HepG2 (cell line): ENCODE measurements at regions not wholly inside any gene's neighbourhood (a gene's known extent, or its start where the extent isn't known, plus 50 kb on each side); places are given as distances from the start of the nearest gene placed in this dataset.

Experiments used
- AKNA ChIP-seq: sonication (generic); formaldehyde crosslinking; IDR thresholded peaks from 2 replicates; pipeline ENCODE4 v1.4.0; 2020; ENCODE audit warnings: missing genetic modification reagents, borderline replicate concordance
- E2F5 ChIP-seq: sonication (generic); formaldehyde crosslinking; conservative IDR thresholded peaks from 2 replicates; pipeline ENCODE4 v1.4.0; 2020; ENCODE audit warnings: missing genetic modification reagents
- FOXJ3 ChIP-seq: sonication (generic); formaldehyde crosslinking; IDR thresholded peaks from 2 replicates; pipeline ENCODE4 v1.4.0; 2020; ENCODE audit warnings: missing genetic modification reagents, mild to moderate bottlenecking, borderline replicate concordance
- GABPA ChIP-seq, 2 experiments: IDR thresholded peaks; 2 replicates each; pipeline ENCODE4 v1.6.1; 2011 to 2016; ENCODE audit warnings: low read depth in 2 of 2, low read length in 1 of 2, missing biosample characterization in 1 of 2, missing genetic modification characterization in 1 of 2
- NR0B2 ChIP-seq: sonication (generic); formaldehyde crosslinking; IDR thresholded peaks from 2 replicates; pipeline ENCODE4 v1.4.0; 2020; ENCODE audit warnings: mild to moderate bottlenecking, missing genetic modification reagents
- SMARCE1 ChIP-seq: fragments of 450-650 bp; IDR thresholded peaks from 2 replicates; pipeline ENCODE4 v1.6.1; 2017; ENCODE audit warnings: borderline replicate concordance
- ZNF282 ChIP-seq: fragments of 450-650 bp; IDR thresholded peaks from 2 replicates; pipeline ENCODE4 v1.6.1; 2018; ENCODE audit not compliant: partially characterized antibody
- ZNF577 ChIP-seq: sonication (generic); formaldehyde crosslinking; IDR thresholded peaks from 2 replicates; pipeline ENCODE4 v1.4.0; 2020; ENCODE audit warnings: mild to moderate bottlenecking, low read depth, missing genetic modification reagents, borderline replicate concordance

GRCh38 chr5:92711956-92712355 is 869.1 kb downstream of the NR2F1-AS1 start:
- TF ChIP-seq FOXJ3 (CRISPR knock-in tag) (no peak), NR0B2 (no peak), E2F5 (CRISPR knock-in tag) (no peak), ZNF282 (no peak), ZNF577 (no peak), SMARCE1 (no peak), GABPA (IDR thresholded peaks at IDR 0.05; ENCODE audit: low read depth, low read length) (no peak), GABPA (CRISPR knock-in tag; IDR thresholded peaks at IDR 0.05; ENCODE audit: low read depth) (no peak), AKNA (CRISPR knock-in tag) (no peak)
